ENCODE measurements at regions not wholly inside any gene's neighbourhood (a gene's known extent, or its start where the extent isn't known, plus 50 kb on each side); places are given as distances from the start of the nearest gene placed in this dataset.

GRCh38 chr10:127678091-127678490, 58.9 kb upstream of the FOXI2 start:
- peaks cover 13% of the 10 kb centered on the region for H3K27me3 Mint-ChIP-seq (ENCODE audit: insufficient read depth, unreplicated experiment)
- BruUV-seq (replicated peaks), result no TSS peak
- ChIA-PET CTCF (interaction anchor here (0.6 to 1.5 kb wide), 3 partner anchors 16 to 743 kb away, joined by 3 to 4 read pairs (median 3); no protein-coding TSS in a partner anchor), POLR2A (no interaction called here)
- no peaks in the 10 kb centered on the region for H3K4me1 Mint-ChIP-seq (ENCODE audit: insufficient read depth, unreplicated experiment)
- H3K9me3 Mint-ChIP-seq (ENCODE audit: unreplicated experiment), result no peaks in the 10 kb centered on the region
- no peak overlapping the region for H3K27ac Mint-ChIP-seq (ENCODE audit: low read depth, unreplicated experiment)
- DNase-seq (ENCODE audit: unreplicated experiment), result no peak
- H3K4me3 Mint-ChIP-seq (ENCODE audit: unreplicated experiment), result no peak overlapping the region
- TF ChIP-seq CTCF (IDR thresholded peaks at IDR 0.05; ENCODE audit: unreplicated experiment), result no peak
- intact Hi-C loops (cut with micrococcal nuclease), result no loop called here
- H3K36me3 Mint-ChIP-seq (ENCODE audit: insufficient read depth, unreplicated experiment), result no peaks in the 10 kb centered on the region

DNA sequence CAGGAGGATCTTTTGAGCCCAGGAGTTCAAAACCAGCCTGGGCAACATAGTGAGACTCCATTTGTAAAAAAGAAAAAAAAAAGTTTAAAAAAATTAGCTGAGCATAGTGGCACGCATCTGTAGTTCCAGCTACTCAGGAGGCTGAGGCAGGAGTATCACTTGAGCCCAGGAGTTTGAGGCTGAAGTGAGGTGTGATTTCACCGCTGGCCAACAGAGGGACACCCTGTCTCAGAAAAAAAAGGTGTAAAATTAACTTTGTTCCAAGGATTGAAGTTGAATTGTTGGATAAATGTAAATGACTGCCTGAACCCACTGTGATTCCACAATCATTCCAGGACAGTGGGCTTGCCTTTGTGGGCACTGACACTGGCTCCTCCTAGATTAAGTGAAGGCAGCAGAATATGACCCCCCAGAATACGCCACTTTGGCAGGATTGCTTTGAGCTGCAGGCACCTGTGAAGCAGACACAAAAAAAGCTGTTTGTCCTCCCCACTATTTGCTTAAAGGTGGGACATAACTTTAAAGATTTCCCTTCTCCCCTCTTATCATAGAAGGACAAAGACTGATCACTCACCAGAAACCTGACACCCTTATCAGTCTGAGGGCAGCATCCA, 57.2 kb upstream of the FOXI2 start:
- H3K27me3 Mint-ChIP-seq (ENCODE audit: insufficient read depth, unreplicated experiment), result peaks cover 24% of the 10 kb centered on the region
- ChIA-PET POLR2A (no interaction called here), CTCF (interaction anchor here (0.7 to 1.4 kb wide), 4 partner anchors 9 to 15 kb away, joined by 3 to 4 read pairs (median 3); no protein-coding TSS in a partner anchor)
- peak; percentile 47 for TF ChIP-seq CTCF (IDR thresholded peaks at IDR 0.05; ENCODE audit: unreplicated experiment)
- no peak overlapping the region for H3K27ac Mint-ChIP-seq (ENCODE audit: low read depth, unreplicated experiment)
- H3K4me1 Mint-ChIP-seq (ENCODE audit: insufficient read depth, unreplicated experiment), result no peaks in the 10 kb centered on the region
- no peak overlapping the region for H3K4me3 Mint-ChIP-seq (ENCODE audit: unreplicated experiment)
- no peaks in the 10 kb centered on the region for H3K9me3 Mint-ChIP-seq (ENCODE audit: unreplicated experiment)
- intact Hi-C loops (cut with micrococcal nuclease), result no loop called here
- no TSS peak for BruUV-seq (replicated peaks)
- peak; percentile 27 for DNase-seq (ENCODE audit: unreplicated experiment)
- no peaks in the 10 kb centered on the region for H3K36me3 Mint-ChIP-seq (ENCODE audit: insufficient read depth, unreplicated experiment)
